ENCODE measurements at regions not wholly inside any gene's neighbourhood (a gene's known extent, or its start where the extent isn't known, plus 50 kb on each side); places are given as distances from the start of the nearest gene placed in this dataset.

GRCh38 chr2:8586457-8587051, 95.3 kb upstream of the ID2 start:
- DNase-seq (ENCODE audit: low read depth, low spot score) = no peak
- Histone ChIP-seq H3K27me3 (ENCODE audit: insufficient read depth, insufficient read length) (no peaks in the 10 kb centered on the region), H3K4me1 (ENCODE audit: insufficient read depth, insufficient read length) (peaks cover 9% of the 10 kb centered on the region), H3K4me3 (ENCODE audit: insufficient read length, low read depth) (no peak overlapping the region), H3K36me3 (ENCODE audit: insufficient read depth, insufficient read length, low read length) (no peaks in the 10 kb centered on the region), H3K9me3 (ENCODE audit: insufficient read depth, low read length) (no peaks in the 10 kb centered on the region), H3K9ac (ENCODE audit: insufficient read length, low read depth) (no peak overlapping the region)
- TF ChIP-seq SUZ12 (IDR thresholded peaks at IDR 0.05; ENCODE audit: extremely low read depth, insufficient read depth, insufficient read length) (no peak), YY1 (IDR thresholded peaks at IDR 0.05; ENCODE audit: insufficient read depth, insufficient read length) (no peak), ZNF274 (IDR thresholded peaks at IDR 0.05; ENCODE audit: low read depth, low read length) (no peak)

- DNase-seq (ENCODE audit: low read depth, low spot score) = no peak
- Histone ChIP-seq H3K9me3 (ENCODE audit: insufficient read depth, low read length) (no peaks in the 10 kb centered on the region), H3K36me3 (ENCODE audit: insufficient read depth, insufficient read length, low read length) (no peaks in the 10 kb centered on the region), H3K4me1 (ENCODE audit: insufficient read depth, insufficient read length) (peaks cover 7% of the 10 kb centered on the region), H3K9ac (ENCODE audit: insufficient read length, low read depth) (no peak overlapping the region), H3K4me3 (ENCODE audit: insufficient read length, low read depth) (no peak overlapping the region), H3K27me3 (ENCODE audit: insufficient read depth, insufficient read length) (no peaks in the 10 kb centered on the region)
- no peak for TF ChIP-seq ZNF274 (IDR thresholded peaks at IDR 0.05; ENCODE audit: low read depth, low read length)
Measured at GRCh38 chr2:8587251-8587791, 94.5 kb upstream of the ID2 start.

- Histone ChIP-seq H3K27me3 (ENCODE audit: insufficient read depth, insufficient read length) (no peaks in the 10 kb centered on the region), H3K4me1 (ENCODE audit: insufficient read depth, insufficient read length) (peaks cover 4% of the 10 kb centered on the region), H3K4me3 (ENCODE audit: insufficient read length, low read depth) (no peak overlapping the region), H3K9me3 (ENCODE audit: insufficient read depth, low read length) (no peaks in the 10 kb centered on the region), H3K36me3 (ENCODE audit: insufficient read depth, insufficient read length, low read length) (no peaks in the 10 kb centered on the region), H3K9ac (ENCODE audit: insufficient read length, low read depth) (no peak overlapping the region)
- TF ChIP-seq ZNF274 (IDR thresholded peaks at IDR 0.05; ENCODE audit: low read depth, low read length) = no peak
- no peak for TF ChIP-seq YY1 (IDR thresholded peaks at IDR 0.05; ENCODE audit: insufficient read depth, insufficient read length)
- TF ChIP-seq SUZ12 (IDR thresholded peaks at IDR 0.05; ENCODE audit: extremely low read depth, insufficient read depth, insufficient read length) = no peak
- no peak for DNase-seq (ENCODE audit: low read depth, low spot score)
Measured at GRCh38 chr2:8587920-8588830, 93.7 kb upstream of the ID2 start.

GRCh38 chr2:8588831-8589191, 93.0 kb upstream of the ID2 start:
- no peak for DNase-seq (ENCODE audit: low read depth, low spot score)
- Histone ChIP-seq H3K9me3 (ENCODE audit: insufficient read depth, low read length) (no peaks in the 10 kb centered on the region), H3K27me3 (ENCODE audit: insufficient read depth, insufficient read length) (no peaks in the 10 kb centered on the region), H3K4me3 (ENCODE audit: insufficient read length, low read depth) (no peak overlapping the region), H3K9ac (ENCODE audit: insufficient read length, low read depth) (no peak overlapping the region), H3K4me1 (ENCODE audit: insufficient read depth, insufficient read length) (peaks cover 4% of the 10 kb centered on the region), H3K36me3 (ENCODE audit: insufficient read depth, insufficient read length, low read length) (no peaks in the 10 kb centered on the region)
- TF ChIP-seq ZNF274 (IDR thresholded peaks at IDR 0.05; ENCODE audit: low read depth, low read length) (no peak), YY1 (IDR thresholded peaks at IDR 0.05; ENCODE audit: insufficient read depth, insufficient read length) (no peak), SUZ12 (IDR thresholded peaks at IDR 0.05; ENCODE audit: extremely low read depth, insufficient read depth, insufficient read length) (no peak)

GRCh38 chr2:8589721-8590120, 92.1 kb upstream of the ID2 start:
- no peaks in the 10 kb centered on the region for H3K36me3 ChIP-seq (ENCODE audit: insufficient read depth, insufficient read length, low read length)
- no peak overlapping the region for H3K4me3 ChIP-seq (ENCODE audit: insufficient read length, low read depth)
- no peaks in the 10 kb centered on the region for H3K9me3 ChIP-seq (ENCODE audit: insufficient read depth, low read length)
- no peaks in the 10 kb centered on the region for H3K27me3 ChIP-seq (ENCODE audit: insufficient read depth, insufficient read length)
- no peak for DNase-seq (ENCODE audit: low read depth, low spot score)
- no peak overlapping the region for H3K9ac ChIP-seq (ENCODE audit: insufficient read length, low read depth)
- peaks cover 2% of the 10 kb centered on the region for H3K4me1 ChIP-seq (ENCODE audit: insufficient read depth, insufficient read length)
- TF ChIP-seq ZNF274 (IDR thresholded peaks at IDR 0.05; ENCODE audit: low read depth, low read length) = no peak
- no peak for TF ChIP-seq SUZ12 (IDR thresholded peaks at IDR 0.05; ENCODE audit: extremely low read depth, insufficient read depth, insufficient read length)
- no peak for TF ChIP-seq YY1 (IDR thresholded peaks at IDR 0.05; ENCODE audit: insufficient read depth, insufficient read length)

GRCh38 chr2:8590938-8591337, 90.9 kb upstream of the ID2 start:
- H3K36me3 ChIP-seq (ENCODE audit: insufficient read depth, insufficient read length, low read length) = no peaks in the 10 kb centered on the region
- H3K27me3 ChIP-seq (ENCODE audit: insufficient read depth, insufficient read length) = no peaks in the 10 kb centered on the region
- DNase-seq (ENCODE audit: low read depth, low spot score) = no peak
- H3K4me1 ChIP-seq (ENCODE audit: insufficient read depth, insufficient read length) = peaks cover 2% of the 10 kb centered on the region
- H3K9ac ChIP-seq (ENCODE audit: insufficient read length, low read depth) = no peak overlapping the region
- no peaks in the 10 kb centered on the region for H3K9me3 ChIP-seq (ENCODE audit: insufficient read depth, low read length)
- no peak overlapping the region for H3K4me3 ChIP-seq (ENCODE audit: insufficient read length, low read depth)
- TF ChIP-seq ZNF274 (IDR thresholded peaks at IDR 0.05; ENCODE audit: low read depth, low read length) = no peak
- no peak for TF ChIP-seq YY1 (IDR thresholded peaks at IDR 0.05; ENCODE audit: insufficient read depth, insufficient read length)

- no peak for TF ChIP-seq YY1 (IDR thresholded peaks at IDR 0.05; ENCODE audit: insufficient read depth, insufficient read length)
- TF ChIP-seq ZNF274 (IDR thresholded peaks at IDR 0.05; ENCODE audit: low read depth, low read length) = no peak
- no peak for TF ChIP-seq SUZ12 (IDR thresholded peaks at IDR 0.05; ENCODE audit: extremely low read depth, insufficient read depth, insufficient read length)
Measured at GRCh38 chr2:8592736-8593135, 89.1 kb upstream of the ID2 start.

More at GRCh38 chr2:8592736-8593135, 89.1 kb upstream of the ID2 start:
- Histone ChIP-seq H3K36me3 (ENCODE audit: insufficient read depth, insufficient read length, low read length) (no peaks in the 10 kb centered on the region), H3K4me3 (ENCODE audit: insufficient read length, low read depth) (no peak overlapping the region), H3K9me3 (ENCODE audit: insufficient read depth, low read length) (no peaks in the 10 kb centered on the region), H3K4me1 (ENCODE audit: insufficient read depth, insufficient read length) (no peaks in the 10 kb centered on the region), H3K27me3 (ENCODE audit: insufficient read depth, insufficient read length) (no peaks in the 10 kb centered on the region), H3K9ac (ENCODE audit: insufficient read length, low read depth) (no peak overlapping the region)
- DNase-seq (ENCODE audit: low read depth, low spot score) = no peak

Measured in NT2/D1 (cell line).